H1 (cell line): ENCODE measurements at regions not wholly inside any gene's neighbourhood (a gene's known extent, or its start where the extent isn't known, plus 50 kb on each side); places are given as distances from the start of the nearest gene placed in this dataset.

Experiments
- ATF3 ChIP-seq: IDR thresholded peaks from 2 replicates; pipeline ENCODE4 v1.6.1; 2011; ENCODE audit warnings: low read depth, mild to moderate bottlenecking, low read length; ENCODE audit not compliant: insufficient read depth
- CTCF ChIP-seq, 3 experiments: IDR thresholded peaks; 1 replicate in 2 of 3; 2 replicates in 1 of 3; pipeline versions ENCODE4 v1.5.1 to v1.6.1; 2011; ENCODE audit warnings: low read length in 3 of 3, mild to moderate bottlenecking in 3 of 3, inconsistent platforms in 2 of 3, low read depth in 1 of 3, moderate library complexity in 1 of 3; ENCODE audit not compliant: insufficient read depth in 1 of 3; ENCODE audit errors: control extremely low read depth in 1 of 3
- EP300 ChIP-seq, 2 experiments: IDR thresholded peaks; 1 replicate in 1 of 2; 2 replicates in 1 of 2; pipeline ENCODE4 v1.6.1; 2011 to 2012; ENCODE audit warnings: low read depth in 2 of 2, low read length in 2 of 2, mild to moderate bottlenecking in 2 of 2, borderline replicate concordance in 1 of 2, inconsistent platforms in 1 of 2, moderate library complexity in 1 of 2
- FOSL1 ChIP-seq: IDR thresholded peaks from 2 replicates; pipeline ENCODE4 v1.6.1; 2011; ENCODE audit warnings: mild to moderate bottlenecking, low read depth, low read length, moderate library complexity; ENCODE audit not compliant: insufficient read depth
- JUN ChIP-seq: IDR thresholded peaks from 2 replicates; pipeline ENCODE4 v1.6.1; 2011; ENCODE audit warnings: low read depth, mild to moderate bottlenecking, improper control_type of control experiment, low read length
- MAFK ChIP-seq: IDR thresholded peaks from 2 replicates; pipeline ENCODE4 v1.6.1; 2012; ENCODE audit warnings: low read depth, mild to moderate bottlenecking, improper control_type of control experiment, low read length
- POLR2AphosphoS5 ChIP-seq: IDR thresholded peaks from 2 replicates; pipeline ENCODE4 v1.6.1; 2011; ENCODE audit warnings: low read depth, low read length
- SP1 ChIP-seq: IDR thresholded peaks from 2 replicates; pipeline ENCODE4 v1.6.1; 2011; ENCODE audit warnings: low read depth, low read length
- TAF1 ChIP-seq: IDR thresholded peaks from 2 replicates; pipeline ENCODE4 v1.6.1; 2011; ENCODE audit warnings: mild to moderate bottlenecking, low read depth, low read length
- YY1 ChIP-seq: IDR thresholded peaks from 2 replicates; pipeline ENCODE4 v1.6.1; 2011; ENCODE audit warnings: low read depth, mild to moderate bottlenecking, low read length

- no peak for TF ChIP-seq POLR2AphosphoS5
- TF ChIP-seq YY1, result no peak
- TF ChIP-seq MAFK, result no peak
- TF ChIP-seq FOSL1, result no peak
- TF ChIP-seq TAF1, result no peak
- no peak for TF ChIP-seq ATF3
- TF ChIP-seq CTCF (IDR thresholded peaks at IDR 0.05; ENCODE audit: control extremely low read depth in 1 of 3, insufficient read depth in 1 of 3, low read depth in 1 of 3, low read length in 3 of 3), result no peak
- no peak for TF ChIP-seq JUN
- no peak for TF ChIP-seq SP1
- no peak for TF ChIP-seq EP300 (IDR thresholded peaks at IDR 0.05; ENCODE audit: borderline replicate concordance in 1 of 2, low read depth in 2 of 2, low read length in 2 of 2)
Observed at GRCh38 chr2:217215877-217216276, 356.0 kb upstream of the TNP1 start.
